Kidney epithelial cell (primary cell): ENCODE measurements at regions not wholly inside any gene's neighbourhood (a gene's known extent, or its start where the extent isn't known, plus 50 kb on each side); places are given as distances from the start of the nearest gene placed in this dataset.

ENCODE experiments used
- DNase-seq: peaks from one replicate; pipeline ENCODE4 v3.0.0-alpha.2; 2010; ENCODE audit warnings: low read depth
- H3K27me3 ChIP-seq: 2 replicates; pipeline ENCODE4 v1.6.0; 2011; ENCODE audit warnings: low read length; ENCODE audit not compliant: control insufficient read depth, insufficient read depth
- H3K36me3 ChIP-seq: 2 replicates; pipeline ENCODE4 v1.5.1; 2011; ENCODE audit warnings: low read length; ENCODE audit not compliant: control insufficient read depth, insufficient read depth
- H3K4me3 ChIP-seq: 2 replicates; pipeline ENCODE4 v1.5.1; 2011; ENCODE audit warnings: low read depth, mild to moderate bottlenecking, control low read depth, low read length
- TF ChIP-seq, protein P1 (sequence below): IDR thresholded peaks from 2 replicates; pipeline ENCODE4 v1.5.1; 2011; ENCODE audit warnings: mild to moderate bottlenecking, moderate library complexity, low read length, control low read depth, inconsistent platforms; ENCODE audit not compliant: insufficient read depth, poor library complexity, severe bottlenecking

DNA sequence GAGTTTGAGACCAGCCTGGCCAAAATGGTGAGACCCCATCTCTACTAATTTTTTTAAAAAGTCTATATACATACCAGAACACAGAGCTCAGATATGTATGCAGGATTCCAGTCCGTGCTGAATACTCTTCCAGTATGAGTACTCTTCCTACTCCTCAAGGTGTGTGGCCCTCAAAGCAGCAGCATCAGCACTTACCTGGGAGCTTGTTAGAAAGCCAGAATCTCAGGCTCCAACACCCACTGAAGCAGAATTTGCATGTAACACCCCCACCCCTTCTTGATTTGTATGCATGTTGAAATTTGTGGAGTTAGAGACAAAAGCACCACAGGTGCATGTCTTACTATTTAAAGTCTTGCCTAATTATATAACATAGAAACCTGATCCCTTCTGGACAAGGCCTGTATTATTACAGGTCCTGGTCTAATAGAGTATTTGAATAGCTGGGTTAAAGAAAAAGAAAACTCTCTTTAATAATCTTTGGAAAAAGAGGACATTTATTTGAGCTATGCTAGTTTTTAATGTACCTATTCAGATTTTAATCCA lies 50.3 kb upstream of the NFE2L2 start:
- TF ChIP-seq, protein P1, sequence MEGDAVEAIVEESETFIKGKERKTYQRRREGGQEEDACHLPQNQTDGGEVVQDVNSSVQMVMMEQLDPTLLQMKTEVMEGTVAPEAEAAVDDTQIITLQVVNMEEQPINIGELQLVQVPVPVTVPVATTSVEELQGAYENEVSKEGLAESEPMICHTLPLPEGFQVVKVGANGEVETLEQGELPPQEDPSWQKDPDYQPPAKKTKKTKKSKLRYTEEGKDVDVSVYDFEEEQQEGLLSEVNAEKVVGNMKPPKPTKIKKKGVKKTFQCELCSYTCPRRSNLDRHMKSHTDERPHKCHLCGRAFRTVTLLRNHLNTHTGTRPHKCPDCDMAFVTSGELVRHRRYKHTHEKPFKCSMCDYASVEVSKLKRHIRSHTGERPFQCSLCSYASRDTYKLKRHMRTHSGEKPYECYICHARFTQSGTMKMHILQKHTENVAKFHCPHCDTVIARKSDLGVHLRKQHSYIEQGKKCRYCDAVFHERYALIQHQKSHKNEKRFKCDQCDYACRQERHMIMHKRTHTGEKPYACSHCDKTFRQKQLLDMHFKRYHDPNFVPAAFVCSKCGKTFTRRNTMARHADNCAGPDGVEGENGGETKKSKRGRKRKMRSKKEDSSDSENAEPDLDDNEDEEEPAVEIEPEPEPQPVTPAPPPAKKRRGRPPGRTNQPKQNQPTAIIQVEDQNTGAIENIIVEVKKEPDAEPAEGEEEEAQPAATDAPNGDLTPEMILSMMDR, result no peak
- Histone ChIP-seq H3K27me3 (no peaks in the 10 kb centered on the region), H3K36me3 (no peaks in the 10 kb centered on the region), H3K4me3 (no peak overlapping the region)
- DNase-seq, result no peak

DNA sequence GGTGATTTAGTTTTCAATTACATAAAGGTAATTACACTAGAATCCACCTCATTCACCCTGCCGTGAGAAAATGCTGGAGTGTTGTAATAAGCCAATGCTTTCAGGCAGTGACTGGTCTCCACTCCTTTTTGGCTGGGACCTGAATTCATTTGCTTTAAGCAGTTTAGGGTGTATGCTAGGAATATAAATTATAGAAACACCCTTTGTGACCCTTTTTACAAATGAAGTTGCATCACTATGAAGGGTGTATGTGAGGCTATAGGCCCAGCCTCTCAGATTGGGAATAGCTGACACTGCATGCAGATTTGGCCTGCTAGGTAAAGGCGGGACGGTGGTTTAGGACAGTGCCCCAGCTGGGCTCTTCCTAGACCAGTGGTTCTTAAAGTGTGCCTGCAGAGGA lies 50.8 kb upstream of the NFE2L2 start:
- H3K36me3 ChIP-seq, result no peaks in the 10 kb centered on the region
- DNase-seq, result no peak
- TF ChIP-seq, protein P1, result no peak
- no peaks in the 10 kb centered on the region for H3K27me3 ChIP-seq
- H3K4me3 ChIP-seq, result no peak overlapping the region

DNA sequence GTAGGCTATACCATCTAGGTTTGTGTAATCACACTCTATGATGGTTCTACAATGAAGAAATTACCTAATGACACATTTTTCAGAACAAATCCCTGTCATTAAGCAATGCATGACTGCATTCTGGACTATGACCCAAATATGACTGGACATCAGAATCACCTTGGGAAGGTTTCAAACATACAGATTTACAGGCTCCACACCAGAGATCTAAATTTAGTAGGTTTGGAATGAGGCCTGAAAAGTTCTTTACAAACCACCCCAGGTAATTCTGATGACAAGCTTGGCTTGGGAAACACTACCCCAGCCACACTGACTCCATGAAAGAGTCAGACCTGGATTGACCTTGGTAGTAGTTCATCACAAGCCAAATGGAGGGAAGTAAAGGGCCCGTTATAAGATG lies 52.2 kb upstream of the NFE2L2 start:
- no peak for DNase-seq
- TF ChIP-seq, protein P1, result no peak
- no peaks in the 10 kb centered on the region for H3K27me3 ChIP-seq
- no peak overlapping the region for H3K4me3 ChIP-seq
- H3K36me3 ChIP-seq, result no peaks in the 10 kb centered on the region

GRCh38 chr2:177317443-177317842 lies 52.9 kb upstream of the NFE2L2 start:
- TF ChIP-seq, protein P1, result no peak
- Histone ChIP-seq H3K4me3 (no peak overlapping the region), H3K27me3 (no peaks in the 10 kb centered on the region), H3K36me3 (no peaks in the 10 kb centered on the region)
- no peak for DNase-seq

DNA sequence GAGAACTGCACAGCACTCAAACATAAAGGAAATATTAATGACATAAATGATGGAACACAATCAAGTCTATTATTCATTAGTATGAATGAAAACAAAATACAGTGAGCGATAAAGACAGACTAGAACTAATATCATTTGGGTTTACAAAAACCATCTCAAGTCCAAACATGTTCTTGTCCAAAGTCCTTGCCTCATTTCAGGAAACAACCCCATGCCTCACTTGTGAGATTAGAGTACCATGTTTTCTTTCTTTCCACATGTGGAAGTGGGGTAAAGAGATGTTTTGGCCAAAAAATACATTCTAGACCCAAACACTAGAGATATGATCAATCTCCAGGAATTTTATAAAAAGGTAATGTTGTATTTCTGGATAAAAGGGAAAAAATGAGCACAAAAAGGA lies 53.3 kb upstream of the NFE2L2 start:
- Histone ChIP-seq H3K36me3 (no peaks in the 10 kb centered on the region), H3K27me3 (no peaks in the 10 kb centered on the region), H3K4me3 (no peak overlapping the region)
- TF ChIP-seq, protein P1, result no peak
- DNase-seq, result no peak

- Histone ChIP-seq H3K36me3 (no peaks in the 10 kb centered on the region), H3K4me3 (no peak overlapping the region), H3K27me3 (no peaks in the 10 kb centered on the region)
- DNase-seq, result no peak
- TF ChIP-seq, protein P1, result no peak
These were observed 54.1 kb upstream of the NFE2L2 start for GRCh38 chr2:177318613-177319012.
